ENCODE measurements at regions not wholly inside any gene's neighbourhood (a gene's known extent, or its start where the extent isn't known, plus 50 kb on each side); places are given as distances from the start of the nearest gene placed in this dataset.

GRCh38 chr1:114032271-114033215, 53.3 kb downstream of the OLFML3 start:
- no peak overlapping the region for H3K27ac ChIP-seq (ENCODE audit: low read depth in 2 of 2, low read length in 2 of 2)
- no peak overlapping the region for H3K9ac ChIP-seq (ENCODE audit: low read length in 3 of 3)
- intact Hi-C loops (cut with DNase I): no loop called here
- TF ChIP-seq, protein P1, sequence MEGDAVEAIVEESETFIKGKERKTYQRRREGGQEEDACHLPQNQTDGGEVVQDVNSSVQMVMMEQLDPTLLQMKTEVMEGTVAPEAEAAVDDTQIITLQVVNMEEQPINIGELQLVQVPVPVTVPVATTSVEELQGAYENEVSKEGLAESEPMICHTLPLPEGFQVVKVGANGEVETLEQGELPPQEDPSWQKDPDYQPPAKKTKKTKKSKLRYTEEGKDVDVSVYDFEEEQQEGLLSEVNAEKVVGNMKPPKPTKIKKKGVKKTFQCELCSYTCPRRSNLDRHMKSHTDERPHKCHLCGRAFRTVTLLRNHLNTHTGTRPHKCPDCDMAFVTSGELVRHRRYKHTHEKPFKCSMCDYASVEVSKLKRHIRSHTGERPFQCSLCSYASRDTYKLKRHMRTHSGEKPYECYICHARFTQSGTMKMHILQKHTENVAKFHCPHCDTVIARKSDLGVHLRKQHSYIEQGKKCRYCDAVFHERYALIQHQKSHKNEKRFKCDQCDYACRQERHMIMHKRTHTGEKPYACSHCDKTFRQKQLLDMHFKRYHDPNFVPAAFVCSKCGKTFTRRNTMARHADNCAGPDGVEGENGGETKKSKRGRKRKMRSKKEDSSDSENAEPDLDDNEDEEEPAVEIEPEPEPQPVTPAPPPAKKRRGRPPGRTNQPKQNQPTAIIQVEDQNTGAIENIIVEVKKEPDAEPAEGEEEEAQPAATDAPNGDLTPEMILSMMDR (IDR thresholded peaks at IDR 0.05; ENCODE audit: borderline replicate concordance, extremely low read depth, insufficient read depth): no peak
- DNase-seq (no peak), FAIRE-seq (no peak)
- no peaks in the 10 kb centered on the region for H3K36me3 ChIP-seq (ENCODE audit: control insufficient read depth in 2 of 3, insufficient read depth in 3 of 3, low read length in 3 of 3)
- no peaks in the 10 kb centered on the region for H3K27me3 ChIP-seq (ENCODE audit: control insufficient read depth, insufficient read depth, low read length)
- no peaks in the 10 kb centered on the region for H3K4me1 ChIP-seq (ENCODE audit: control insufficient read depth in 2 of 3, insufficient read depth in 2 of 3, low read depth in 1 of 3, low read length in 3 of 3)
- H3K9me3 ChIP-seq (ENCODE audit: control insufficient read depth in 2 of 3, insufficient read depth in 1 of 3, low read length in 3 of 3): no peaks in the 10 kb centered on the region
- H3K4me3 ChIP-seq (ENCODE audit: low read length in 3 of 3): no peak overlapping the region

- no peaks in the 10 kb centered on the region for H3K27me3 ChIP-seq (ENCODE audit: control insufficient read depth, insufficient read depth, low read length)
- no peak overlapping the region for H3K27ac ChIP-seq (ENCODE audit: low read depth in 2 of 2, low read length in 2 of 2)
- no peaks in the 10 kb centered on the region for H3K4me1 ChIP-seq (ENCODE audit: control insufficient read depth in 2 of 3, insufficient read depth in 2 of 3, low read depth in 1 of 3, low read length in 3 of 3)
- DNase-seq (peak in 2 of 5 donors; percentile 36 to 41), FAIRE-seq (no peak)
- intact Hi-C loops (cut with DNase I): no loop called here
- no peaks in the 10 kb centered on the region for H3K9me3 ChIP-seq (ENCODE audit: control insufficient read depth in 2 of 3, insufficient read depth in 1 of 3, low read length in 3 of 3)
- TF ChIP-seq, protein P1 (IDR thresholded peaks at IDR 0.05; ENCODE audit: borderline replicate concordance, extremely low read depth, insufficient read depth): no peak
- H3K36me3 ChIP-seq (ENCODE audit: control insufficient read depth in 2 of 3, insufficient read depth in 3 of 3, low read length in 3 of 3): no peaks in the 10 kb centered on the region
- no peak overlapping the region for H3K4me3 ChIP-seq (ENCODE audit: low read length in 3 of 3)
- no peak overlapping the region for H3K9ac ChIP-seq (ENCODE audit: low read length in 3 of 3)
Observed at GRCh38 chr1:114033216-114033706, 54.0 kb downstream of the OLFML3 start.

DNA sequence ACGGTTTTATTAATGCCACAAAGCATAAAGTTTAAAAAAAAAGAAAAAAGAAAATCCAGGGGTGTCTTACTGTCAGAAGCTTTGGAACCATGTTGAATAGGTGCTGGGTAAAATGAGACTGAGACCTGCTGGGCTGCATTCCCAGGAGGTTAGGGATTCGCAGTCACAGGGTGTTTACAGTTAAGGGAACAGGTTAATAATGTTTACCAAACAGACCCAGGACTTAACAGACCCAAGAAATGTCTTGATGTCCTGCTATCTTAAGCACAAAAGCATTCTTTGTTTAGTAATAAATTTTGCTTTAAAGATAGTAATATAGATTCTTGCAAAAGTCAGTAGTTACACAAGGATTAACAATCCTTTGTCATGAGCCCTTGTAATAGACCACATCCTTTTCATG, 54.7 kb downstream of the OLFML3 start:
- FAIRE-seq: no peak
- intact Hi-C loops (cut with DNase I): no loop called here
- no peaks in the 10 kb centered on the region for H3K4me1 ChIP-seq (ENCODE audit: control insufficient read depth in 2 of 3, insufficient read depth in 2 of 3, low read depth in 1 of 3, low read length in 3 of 3)
- no peaks in the 10 kb centered on the region for H3K36me3 ChIP-seq (ENCODE audit: control insufficient read depth in 2 of 3, insufficient read depth in 3 of 3, low read length in 3 of 3)
- no peaks in the 10 kb centered on the region for H3K9me3 ChIP-seq (ENCODE audit: control insufficient read depth in 2 of 3, insufficient read depth in 1 of 3, low read length in 3 of 3)
- TF ChIP-seq, protein P1 (IDR thresholded peaks at IDR 0.05; ENCODE audit: borderline replicate concordance, extremely low read depth, insufficient read depth): no peak
- H3K27ac ChIP-seq (ENCODE audit: low read depth in 2 of 2, low read length in 2 of 2): no peak overlapping the region
- no peak overlapping the region for H3K9ac ChIP-seq (ENCODE audit: low read length in 3 of 3)
- no peaks in the 10 kb centered on the region for H3K27me3 ChIP-seq (ENCODE audit: control insufficient read depth, insufficient read depth, low read length)
- no peak for DNase-seq
- no peak overlapping the region for H3K4me3 ChIP-seq (ENCODE audit: low read length in 3 of 3)

Measured in kidney (tissue), 13 donors.